ENCODE measurements at regions not wholly inside any gene's neighbourhood (a gene's known extent, or its start where the extent isn't known, plus 50 kb on each side); places are given as distances from the start of the nearest gene placed in this dataset.

DNA sequence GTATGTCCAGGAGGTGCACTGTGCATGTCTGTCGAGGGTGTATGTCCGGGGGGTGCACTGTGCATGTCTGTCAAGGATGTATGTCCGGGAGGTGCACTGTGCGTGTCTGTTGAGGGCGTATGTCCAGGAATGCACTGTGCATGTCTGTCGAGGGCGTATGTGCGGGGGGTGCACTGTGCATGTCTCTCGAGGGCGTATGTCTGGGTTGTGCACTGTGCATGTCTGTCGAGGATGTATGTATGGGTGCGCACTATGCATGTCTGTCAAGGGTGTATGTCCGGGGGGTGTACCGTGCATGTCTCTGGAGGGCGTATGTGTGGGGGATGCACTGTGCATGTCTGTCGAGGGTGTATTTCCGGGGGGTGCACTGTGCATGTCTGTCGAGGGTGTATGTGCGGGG, 249.3 kb upstream of the MYT1L start:
- Histone ChIP-seq H3K9me3 (ENCODE audit: low read length) (no peaks in the 10 kb centered on the region), H2AFZ (ENCODE audit: low read length) (no peak overlapping the region), H3K4me3 (ENCODE audit: low read depth, low read length, poor library complexity, severe bottlenecking) (no peak overlapping the region), H3K36me3 (ENCODE audit: insufficient read depth, low read length) (no peaks in the 10 kb centered on the region), H3K4me1 (ENCODE audit: insufficient read depth, low read length, poor library complexity, severe bottlenecking) (no peaks in the 10 kb centered on the region), H3K4me2 (ENCODE audit: low read length) (no peak overlapping the region), H3K9me2 (ENCODE audit: insufficient read depth, low read length) (no peaks in the 10 kb centered on the region), H3K27ac (ENCODE audit: low read depth, low read length, poor library complexity, severe bottlenecking) (no peak overlapping the region), H4K20me1 (ENCODE audit: insufficient read depth, low read length) (no peaks in the 10 kb centered on the region), H3K79me2 (ENCODE audit: insufficient read depth, low read depth, low read length) (no peaks in the 10 kb centered on the region)
- DNase-seq (ENCODE audit: low spot score) = no peak
- POLR2A ChIA-PET = no interaction called here
- BruUV-seq (replicated peaks) = no TSS peak
- intact Hi-C loops (cut with micrococcal nuclease; ENCODE audit: unreplicated experiment) = no loop called here
- CTCF ChIA-PET (ENCODE audit: unreplicated experiment) = no interaction called here
- TF ChIP-seq, protein P1, sequence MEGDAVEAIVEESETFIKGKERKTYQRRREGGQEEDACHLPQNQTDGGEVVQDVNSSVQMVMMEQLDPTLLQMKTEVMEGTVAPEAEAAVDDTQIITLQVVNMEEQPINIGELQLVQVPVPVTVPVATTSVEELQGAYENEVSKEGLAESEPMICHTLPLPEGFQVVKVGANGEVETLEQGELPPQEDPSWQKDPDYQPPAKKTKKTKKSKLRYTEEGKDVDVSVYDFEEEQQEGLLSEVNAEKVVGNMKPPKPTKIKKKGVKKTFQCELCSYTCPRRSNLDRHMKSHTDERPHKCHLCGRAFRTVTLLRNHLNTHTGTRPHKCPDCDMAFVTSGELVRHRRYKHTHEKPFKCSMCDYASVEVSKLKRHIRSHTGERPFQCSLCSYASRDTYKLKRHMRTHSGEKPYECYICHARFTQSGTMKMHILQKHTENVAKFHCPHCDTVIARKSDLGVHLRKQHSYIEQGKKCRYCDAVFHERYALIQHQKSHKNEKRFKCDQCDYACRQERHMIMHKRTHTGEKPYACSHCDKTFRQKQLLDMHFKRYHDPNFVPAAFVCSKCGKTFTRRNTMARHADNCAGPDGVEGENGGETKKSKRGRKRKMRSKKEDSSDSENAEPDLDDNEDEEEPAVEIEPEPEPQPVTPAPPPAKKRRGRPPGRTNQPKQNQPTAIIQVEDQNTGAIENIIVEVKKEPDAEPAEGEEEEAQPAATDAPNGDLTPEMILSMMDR (conservative IDR thresholded peaks at IDR 0.05; ENCODE audit: low read length) = no peak
- TF ChIP-seq EZH2phosphoT487 (IDR thresholded peaks at IDR 0.05; ENCODE audit: borderline replicate concordance, low read depth, low read length) = no peak

DNA sequence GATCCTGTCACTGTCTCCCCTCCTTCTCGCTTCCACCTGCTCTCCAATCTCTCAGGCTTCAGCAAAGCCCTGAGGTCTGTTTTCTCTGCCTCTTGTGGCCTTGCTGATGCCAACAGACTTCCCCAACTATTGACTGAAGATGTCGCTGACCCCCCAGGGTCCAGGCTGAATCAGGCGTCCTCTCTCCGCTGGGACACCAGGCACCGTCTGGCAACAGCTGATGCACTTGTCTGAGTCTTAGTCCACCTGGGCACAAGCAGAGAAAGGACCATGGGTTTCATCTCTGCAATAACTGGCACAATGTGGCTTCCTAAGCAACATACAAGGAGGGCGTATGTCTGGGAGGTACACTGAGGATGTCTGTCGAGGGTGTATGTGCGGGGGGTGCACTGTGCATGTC, 248.7 kb upstream of the MYT1L start:
- no peaks in the 10 kb centered on the region for H3K79me2 ChIP-seq (ENCODE audit: insufficient read depth, low read depth, low read length)
- BruUV-seq (replicated peaks) = no TSS peak
- no peak for DNase-seq (ENCODE audit: low spot score)
- H2AFZ ChIP-seq (ENCODE audit: low read length) = no peak overlapping the region
- intact Hi-C loops (cut with micrococcal nuclease; ENCODE audit: unreplicated experiment) = no loop called here
- TF ChIP-seq EZH2phosphoT487 (IDR thresholded peaks at IDR 0.05; ENCODE audit: borderline replicate concordance, low read depth, low read length) = no peak
- TF ChIP-seq, protein P1 (conservative IDR thresholded peaks at IDR 0.05; ENCODE audit: low read length) = no peak
- H4K20me1 ChIP-seq (ENCODE audit: insufficient read depth, low read length) = no peaks in the 10 kb centered on the region
- no peak overlapping the region for H3K27ac ChIP-seq (ENCODE audit: low read depth, low read length, poor library complexity, severe bottlenecking)
- H3K4me1 ChIP-seq (ENCODE audit: insufficient read depth, low read length, poor library complexity, severe bottlenecking) = no peaks in the 10 kb centered on the region
- POLR2A ChIA-PET = no interaction called here
- H3K9me2 ChIP-seq (ENCODE audit: insufficient read depth, low read length) = no peaks in the 10 kb centered on the region
- CTCF ChIA-PET (ENCODE audit: unreplicated experiment) = no interaction called here
- H3K36me3 ChIP-seq (ENCODE audit: insufficient read depth, low read length) = no peaks in the 10 kb centered on the region
- H3K9me3 ChIP-seq (ENCODE audit: low read length) = no peaks in the 10 kb centered on the region
- no peak overlapping the region for H3K4me2 ChIP-seq (ENCODE audit: low read length)
- no peak overlapping the region for H3K4me3 ChIP-seq (ENCODE audit: low read depth, low read length, poor library complexity, severe bottlenecking)

DNA sequence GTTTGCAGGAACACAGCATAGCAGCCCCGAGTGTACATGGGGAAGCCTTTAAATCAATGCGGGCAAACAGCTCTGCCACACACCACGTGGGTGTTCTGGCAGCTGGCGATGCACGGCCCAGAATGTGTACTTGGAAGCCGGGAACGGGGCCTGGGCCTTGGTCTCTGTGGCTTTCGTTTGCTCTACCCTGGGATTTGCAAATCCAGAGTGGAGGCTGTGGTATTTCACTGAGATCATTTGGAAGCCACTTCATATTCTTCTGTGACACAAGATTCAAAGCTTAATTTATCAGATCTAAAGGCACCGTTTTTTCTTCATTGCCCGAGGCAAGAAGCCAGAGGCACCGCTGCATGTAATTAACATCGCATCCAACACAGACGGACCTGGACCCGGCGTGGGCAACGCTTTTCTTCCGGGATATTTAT, 246.3 kb upstream of the MYT1L start:
- TF ChIP-seq, protein P1 (conservative IDR thresholded peaks at IDR 0.05; ENCODE audit: low read length) = no peak
- TF ChIP-seq EZH2phosphoT487 (IDR thresholded peaks at IDR 0.05; ENCODE audit: borderline replicate concordance, low read depth, low read length) = no peak
- no peaks in the 10 kb centered on the region for H3K79me2 ChIP-seq (ENCODE audit: insufficient read depth, low read depth, low read length)
- no peak overlapping the region for H3K27ac ChIP-seq (ENCODE audit: low read depth, low read length, poor library complexity, severe bottlenecking)
- DNase-seq (ENCODE audit: low spot score) = no peak
- no TSS peak for BruUV-seq (replicated peaks)
- no peak overlapping the region for H2AFZ ChIP-seq (ENCODE audit: low read length)
- H4K20me1 ChIP-seq (ENCODE audit: insufficient read depth, low read length) = no peaks in the 10 kb centered on the region
- no peak overlapping the region for H3K4me2 ChIP-seq (ENCODE audit: low read length)
- CTCF ChIA-PET (ENCODE audit: unreplicated experiment) = no interaction called here
- intact Hi-C loops (cut with micrococcal nuclease; ENCODE audit: unreplicated experiment) = no loop called here
- POLR2A ChIA-PET = no interaction called here
- no peaks in the 10 kb centered on the region for H3K4me1 ChIP-seq (ENCODE audit: insufficient read depth, low read length, poor library complexity, severe bottlenecking)
- H3K9me3 ChIP-seq (ENCODE audit: low read length) = peaks cover 8% of the 10 kb centered on the region; the same call in 1 of the 2 replicates
- no peaks in the 10 kb centered on the region for H3K9me2 ChIP-seq (ENCODE audit: insufficient read depth, low read length)
- H3K36me3 ChIP-seq (ENCODE audit: insufficient read depth, low read length) = no peaks in the 10 kb centered on the region
- H3K4me3 ChIP-seq (ENCODE audit: low read depth, low read length, poor library complexity, severe bottlenecking) = no peak overlapping the region
